ENCODE measurements at regions not wholly inside any gene's neighbourhood (a gene's known extent, or its start where the extent isn't known, plus 50 kb on each side); places are given as distances from the start of the nearest gene placed in this dataset.
"Not testable (repeated sequence)": the region's sequence is repeated elsewhere in the genome, so short reads cannot be mapped to it uniquely, and the experiment has no call there.

DNA sequence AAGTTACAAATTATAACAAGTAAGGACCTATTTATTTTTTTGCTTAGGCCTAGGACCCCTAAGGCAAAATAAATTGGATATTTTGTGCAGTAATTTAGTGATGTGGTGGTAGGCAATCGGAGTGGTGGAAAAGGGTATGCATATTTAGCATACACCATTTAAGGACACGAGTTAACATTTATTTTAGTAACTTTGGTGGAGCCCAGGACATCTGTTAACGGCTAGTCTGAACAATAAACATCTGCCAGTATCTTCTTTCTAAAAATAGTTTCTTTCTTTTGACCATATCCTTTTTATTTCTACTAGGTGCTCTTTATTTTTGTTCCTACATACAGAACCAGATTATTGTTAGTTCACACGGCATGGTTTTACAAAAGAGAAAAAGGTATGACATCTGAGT, 326.3 kb downstream of the CHL1 start:
- DNase-seq (ENCODE audit: low read depth, low spot score), result no peak

DNA sequence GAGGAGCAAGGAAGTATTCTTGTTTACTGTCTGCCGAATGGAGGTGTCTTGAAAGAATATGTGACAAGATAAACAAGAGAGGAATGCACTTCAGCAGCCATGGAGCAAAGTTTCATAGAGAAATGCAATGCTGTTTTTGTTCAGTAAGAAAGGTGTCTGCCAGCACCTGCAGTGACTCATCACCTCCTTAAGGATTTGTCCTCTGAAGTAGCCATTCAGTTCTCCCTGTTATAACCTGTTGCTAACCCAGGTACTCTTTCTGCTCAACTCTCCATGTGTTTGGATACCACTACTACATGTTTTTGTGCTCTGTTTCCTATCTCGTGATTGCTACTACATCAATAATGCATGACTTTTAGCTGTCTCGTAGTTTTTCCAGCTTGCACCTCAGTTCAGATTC, 328.9 kb downstream of the CHL1 start:
- no peak for DNase-seq (ENCODE audit: low read depth, low spot score)

DNA sequence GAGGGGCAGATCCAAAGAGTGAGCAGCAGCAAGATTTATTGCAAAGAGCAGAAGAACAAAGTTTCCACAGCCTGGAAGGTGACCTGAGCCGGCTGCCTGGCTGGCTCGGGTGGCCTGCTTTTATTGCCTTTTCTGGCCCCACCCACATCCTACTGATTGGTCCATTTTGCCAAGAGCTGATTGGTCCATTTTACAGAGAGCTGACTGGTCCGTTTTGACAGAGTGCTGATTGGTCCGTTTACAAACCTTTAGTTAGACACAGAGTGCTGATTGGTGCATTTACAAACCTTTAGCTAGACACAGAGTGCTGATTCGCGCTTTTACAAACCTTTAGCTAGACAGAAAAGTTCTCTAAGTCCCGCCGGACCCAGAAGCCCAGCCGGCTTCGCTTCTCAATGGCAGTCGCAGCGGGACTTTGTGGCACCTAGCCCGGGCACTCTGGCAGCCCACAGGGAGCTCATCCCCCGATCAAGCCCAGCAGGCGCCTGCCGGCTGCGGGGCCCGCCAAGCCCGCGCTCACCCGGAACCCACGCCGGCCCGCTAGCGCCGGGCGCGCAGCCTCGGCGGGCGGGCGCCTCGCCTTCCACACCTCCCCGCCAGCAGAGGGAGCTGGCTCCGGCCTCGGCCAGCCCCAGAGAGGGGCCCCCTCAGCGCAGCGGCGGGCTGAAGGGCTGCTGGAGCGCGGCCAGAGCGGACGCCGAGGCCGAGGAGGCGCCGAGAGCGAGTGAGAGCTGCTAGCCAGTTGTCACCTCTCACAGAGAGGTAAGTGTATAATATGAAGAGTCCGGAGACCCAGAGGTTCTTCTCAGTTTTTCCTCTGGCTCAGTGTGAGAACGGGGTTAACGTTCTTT, 339.2 kb downstream of the CHL1 start:
- DNase-seq (ENCODE audit: low read depth, low spot score), result no peak

DNA sequence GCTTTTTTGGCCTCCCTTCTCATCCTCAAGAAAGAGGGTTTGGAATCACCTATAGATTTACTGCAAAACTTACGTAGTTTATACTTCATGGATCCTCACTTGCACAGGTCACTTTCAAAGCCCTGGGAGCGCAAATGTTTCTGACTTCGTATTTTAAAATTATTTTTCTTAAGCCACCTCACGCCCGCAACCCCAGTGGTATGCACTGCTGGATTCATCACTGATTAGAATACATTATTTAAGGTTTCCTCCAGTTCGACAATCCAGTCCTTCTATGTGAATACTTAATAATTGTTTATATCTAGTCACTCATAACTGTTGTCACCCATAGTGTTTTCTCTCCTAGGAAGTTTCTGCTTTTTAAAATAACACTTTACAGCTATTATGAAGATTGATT, 339.9 kb downstream of the CHL1 start:
- DNase-seq (ENCODE audit: low read depth, low spot score), result no peak

DNA sequence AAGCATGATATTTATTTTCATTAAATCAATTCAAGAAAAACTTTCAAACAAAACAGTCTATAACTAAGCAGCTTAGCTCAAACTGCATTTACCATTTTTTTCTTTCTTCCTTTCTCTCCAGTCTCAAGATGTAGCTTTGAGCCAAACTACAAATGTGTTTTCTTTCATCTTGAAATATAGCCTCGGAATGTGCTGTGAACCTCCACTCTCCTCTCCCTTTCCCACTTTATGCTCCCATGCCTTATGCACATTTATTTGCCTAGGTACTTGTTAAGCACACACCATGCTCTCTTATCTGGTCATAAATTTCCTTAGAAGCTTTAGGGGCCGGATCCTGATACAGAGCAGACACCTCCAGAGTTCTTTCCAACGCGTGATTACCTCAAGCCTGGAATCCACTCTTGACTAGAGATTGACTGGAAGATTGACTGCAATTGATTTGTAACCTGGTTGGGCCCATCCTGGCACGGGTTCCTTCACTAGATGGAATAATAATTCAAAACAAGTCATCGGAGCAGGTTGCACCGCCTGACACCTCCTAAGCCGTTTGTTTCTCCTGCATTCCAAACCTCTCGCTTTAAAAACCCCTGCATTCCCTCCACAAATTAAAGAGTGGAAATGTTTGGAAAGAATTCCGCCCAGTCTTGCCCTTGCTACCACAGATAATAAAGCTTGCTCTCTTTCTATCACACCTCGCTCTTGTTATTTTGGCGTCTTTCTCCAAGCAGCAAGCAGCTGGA, 344.7 kb downstream of the CHL1 start:
- no peak for DNase-seq (ENCODE audit: low read depth, low spot score)

DNA sequence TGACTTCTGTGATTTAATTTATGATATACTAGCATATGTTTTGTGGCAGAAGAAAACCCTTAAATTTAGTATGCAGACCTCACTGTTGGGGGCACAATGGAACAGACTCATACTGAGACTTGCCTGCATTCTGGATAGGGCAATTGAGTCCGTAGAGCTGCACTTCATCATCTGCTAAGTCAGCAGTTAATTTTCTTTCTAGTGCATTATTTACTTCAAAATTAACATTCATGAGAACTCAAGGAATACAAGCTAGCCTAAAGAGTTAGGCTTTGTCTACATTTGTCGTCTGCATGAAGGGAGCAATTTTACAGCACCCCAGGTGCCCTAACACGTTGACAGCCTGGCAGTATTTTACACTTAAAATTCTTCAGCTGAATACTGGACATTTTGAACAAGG, 345.5 kb downstream of the CHL1 start:
- no peak for DNase-seq (ENCODE audit: low read depth, low spot score)

DNA sequence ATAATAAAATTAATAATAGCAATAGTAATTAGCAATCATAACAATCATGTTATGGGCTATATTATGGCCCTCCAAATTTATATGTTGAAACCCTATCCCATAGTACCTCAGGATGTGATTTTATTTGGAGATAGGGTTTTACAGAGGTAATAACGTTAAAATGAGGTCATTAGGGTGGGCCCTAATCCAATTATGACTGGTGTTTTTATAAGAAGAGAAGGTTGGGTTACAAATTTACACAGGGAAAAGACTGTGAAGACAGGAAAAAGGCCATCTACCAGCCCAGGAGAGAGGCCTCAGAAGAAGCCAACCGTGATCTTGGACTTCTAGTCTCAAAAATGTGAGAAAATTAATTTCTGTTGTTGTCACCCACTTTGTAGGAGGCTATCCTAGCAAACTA, 353.1 kb downstream of the CHL1 start:
- DNase-seq (ENCODE audit: low read depth, low spot score), result no peak

DNA sequence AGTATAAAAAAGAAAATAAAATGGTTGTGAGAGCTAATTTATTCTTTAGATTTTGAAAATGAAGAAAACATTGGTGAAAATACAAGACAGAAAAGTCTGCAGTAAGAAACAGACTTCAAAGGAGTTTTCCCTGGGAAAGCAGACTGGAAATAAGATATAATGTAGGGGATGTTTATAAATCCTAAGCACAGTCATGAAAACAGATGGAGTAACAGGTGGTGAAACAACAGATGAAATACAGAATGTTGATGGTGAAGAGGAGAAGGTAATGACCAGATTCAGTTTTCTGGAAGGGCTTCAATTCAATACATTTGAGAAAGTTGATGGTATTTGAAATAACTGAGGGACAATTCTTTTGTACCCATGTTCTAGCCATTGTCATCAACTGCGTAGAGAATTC, 353.9 kb downstream of the CHL1 start:
- no peak for DNase-seq (ENCODE audit: low read depth, low spot score)

DNA sequence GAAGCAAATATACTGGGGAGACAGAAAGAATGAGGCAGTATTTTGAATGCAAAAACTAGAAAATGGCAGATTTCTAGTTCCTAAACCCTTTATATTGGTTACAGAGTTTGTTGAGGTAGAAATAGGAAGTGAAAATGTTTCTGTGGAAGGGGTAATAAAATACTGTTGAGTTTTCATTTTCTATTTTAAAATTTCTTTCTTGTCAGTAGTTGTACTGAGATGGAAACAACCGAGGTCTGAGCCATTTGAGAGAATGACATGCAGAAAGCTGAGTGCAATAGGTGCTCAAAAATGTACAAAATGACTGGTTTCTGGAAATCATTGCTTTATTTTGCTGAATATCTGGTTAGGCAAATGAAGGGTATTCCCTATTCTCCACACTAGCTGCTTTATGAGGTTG, 361.4 kb downstream of the CHL1 start:
- no peak for DNase-seq (ENCODE audit: low read depth, low spot score)

DNA sequence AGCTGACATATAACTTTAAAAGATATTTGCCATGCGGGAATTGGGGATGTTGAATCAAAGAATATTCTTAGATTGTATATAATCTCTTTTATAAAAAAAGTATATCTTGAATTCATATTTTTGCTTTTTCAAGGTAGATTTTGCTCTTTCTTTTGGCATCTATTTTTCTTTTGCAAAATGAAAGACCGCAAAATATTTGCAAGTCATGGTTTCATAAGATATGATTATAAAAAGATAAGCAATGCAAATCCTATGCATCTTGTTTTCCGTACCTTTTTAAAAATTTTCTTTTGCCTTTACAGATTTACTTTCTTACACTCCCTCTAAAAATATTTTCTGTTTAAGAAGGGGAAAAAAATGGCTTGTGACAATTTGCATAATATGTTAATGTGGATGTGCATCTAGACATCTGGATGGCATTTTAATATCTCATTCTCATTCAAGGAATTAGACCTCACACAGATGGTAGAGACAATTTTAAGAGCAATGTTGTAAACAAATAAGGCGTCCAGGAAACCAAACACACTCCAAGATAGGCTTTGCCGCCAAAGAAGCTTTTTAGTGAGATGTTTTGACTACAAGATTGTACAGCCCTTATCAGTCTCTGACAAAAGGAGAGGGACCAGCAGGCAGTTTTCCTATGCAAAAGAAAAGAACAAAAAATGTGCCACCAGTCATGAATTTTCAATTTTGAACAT, 371.1 kb downstream of the CHL1 start:
- DNase-seq (ENCODE audit: low read depth, low spot score), result no peak

DNA sequence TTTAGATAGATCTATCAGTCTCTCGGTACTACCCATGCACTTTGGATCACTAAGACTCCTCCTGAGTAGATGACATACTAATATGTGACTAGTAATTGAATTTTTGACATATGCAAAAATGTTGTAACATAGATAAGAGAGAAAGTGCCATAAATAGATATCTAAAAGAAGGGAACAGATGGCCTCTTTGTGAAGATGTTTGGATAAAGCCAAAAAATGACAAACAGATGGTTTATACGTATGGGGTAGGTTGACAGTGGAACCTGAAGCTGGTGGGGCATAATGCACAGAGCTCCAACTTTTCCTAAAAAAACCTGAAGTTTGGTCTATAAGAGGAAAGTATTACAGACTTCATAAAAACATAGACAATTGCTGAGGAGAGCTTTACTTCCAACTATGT, 383.0 kb downstream of the CHL1 start:
- not testable (repeated sequence) for DNase-seq (ENCODE audit: low read depth, low spot score)

DNA sequence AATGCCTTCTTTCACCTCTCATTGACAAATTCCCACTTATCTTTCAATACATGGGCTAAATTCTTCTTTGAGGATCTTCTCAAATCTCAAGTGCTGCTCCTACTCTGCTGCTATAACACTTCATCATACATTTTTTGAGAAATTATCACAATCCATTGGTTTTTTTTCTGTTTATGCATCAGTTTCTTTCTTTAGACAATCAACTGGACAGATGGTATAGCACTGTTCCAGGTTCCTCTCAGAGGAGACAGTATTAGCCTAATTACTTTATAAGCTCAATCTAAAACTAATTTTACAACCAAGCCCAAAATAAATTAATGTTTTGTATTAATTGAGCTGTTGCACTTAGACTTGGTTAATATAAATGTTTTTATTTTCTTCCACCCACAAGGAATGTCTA, 392.5 kb downstream of the CHL1 start:
- DNase-seq (ENCODE audit: low read depth, low spot score), result not testable (repeated sequence)

DNA sequence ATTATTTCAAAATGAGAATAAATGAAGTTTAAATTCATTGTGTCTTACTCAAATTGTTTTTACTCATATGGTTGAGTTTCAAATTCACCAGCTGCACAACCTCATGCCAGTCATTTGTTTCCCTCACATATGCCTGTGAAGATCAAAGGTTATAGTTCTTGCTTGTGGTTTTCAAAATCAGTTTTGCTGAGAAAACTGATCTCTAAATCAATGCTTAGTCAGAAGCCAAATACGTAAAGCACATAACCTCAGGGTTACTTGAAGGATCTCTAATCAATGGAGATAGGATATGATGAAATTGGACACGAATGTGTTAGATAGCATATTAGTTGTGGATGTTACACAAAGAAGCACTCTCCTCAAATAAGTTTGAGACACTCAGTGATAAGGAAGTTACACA, 400.7 kb downstream of the CHL1 start:
- not testable (repeated sequence) for DNase-seq (ENCODE audit: low read depth, low spot score)

DNA sequence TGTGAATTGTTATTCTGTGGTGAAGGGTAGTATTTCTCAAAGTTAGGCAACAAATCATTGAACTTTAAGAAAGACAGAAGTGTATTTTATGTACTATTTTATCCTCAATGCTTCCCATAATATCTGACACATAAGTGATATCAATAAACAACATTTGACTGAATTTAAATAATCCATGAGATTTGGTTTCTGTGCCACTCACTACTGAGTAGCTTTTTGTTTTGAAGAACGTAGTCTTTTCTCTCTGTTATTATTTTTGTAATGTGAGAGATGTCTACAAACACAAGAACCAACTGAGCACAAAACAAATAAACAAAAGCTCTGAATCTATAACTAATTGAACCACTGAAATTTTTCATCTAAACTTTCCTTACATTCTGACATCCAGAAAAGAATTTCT, 401.2 kb downstream of the CHL1 start:
- not testable (repeated sequence) for DNase-seq (ENCODE audit: low read depth, low spot score)

DNA sequence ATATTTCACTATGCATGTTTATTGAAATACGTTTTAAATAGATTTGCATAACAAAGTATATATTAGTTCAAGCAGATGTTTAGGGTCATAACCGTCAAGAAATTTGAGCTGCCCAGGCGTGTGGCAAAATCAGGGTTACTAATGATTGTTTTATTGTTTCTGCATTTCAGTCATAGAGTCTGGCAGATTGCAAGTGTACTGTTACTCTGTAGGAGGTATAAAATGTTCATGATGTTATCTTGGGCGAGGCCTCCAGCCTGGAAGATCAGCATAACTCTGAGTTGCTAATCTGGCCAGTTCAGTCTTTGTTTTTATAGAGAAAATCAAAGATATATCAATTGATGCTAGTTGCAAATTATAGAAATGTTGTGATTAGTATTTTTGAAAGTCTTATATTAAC, 410.9 kb downstream of the CHL1 start:
- DNase-seq (ENCODE audit: low read depth, low spot score), result not testable (repeated sequence)

DNA sequence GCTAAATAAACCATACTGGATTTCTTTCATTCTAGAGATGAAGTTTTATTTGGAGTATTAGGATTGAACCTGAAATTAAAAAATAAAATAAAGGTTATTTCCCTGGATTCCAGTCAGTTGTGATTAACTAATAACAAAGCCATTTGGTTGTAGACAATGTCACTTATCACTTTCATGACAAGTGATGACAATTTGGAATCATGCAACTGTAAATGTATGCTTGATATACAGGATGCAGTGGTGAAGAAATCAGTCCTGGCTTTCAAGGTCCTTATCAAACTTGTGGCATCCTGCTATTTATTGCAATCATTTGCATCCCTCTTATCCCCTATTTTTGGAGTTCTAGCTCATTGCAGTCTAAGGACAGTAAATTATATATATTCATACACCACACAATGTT, 425.2 kb downstream of the CHL1 start:
- DNase-seq (ENCODE audit: low read depth, low spot score), result no peak

DNA sequence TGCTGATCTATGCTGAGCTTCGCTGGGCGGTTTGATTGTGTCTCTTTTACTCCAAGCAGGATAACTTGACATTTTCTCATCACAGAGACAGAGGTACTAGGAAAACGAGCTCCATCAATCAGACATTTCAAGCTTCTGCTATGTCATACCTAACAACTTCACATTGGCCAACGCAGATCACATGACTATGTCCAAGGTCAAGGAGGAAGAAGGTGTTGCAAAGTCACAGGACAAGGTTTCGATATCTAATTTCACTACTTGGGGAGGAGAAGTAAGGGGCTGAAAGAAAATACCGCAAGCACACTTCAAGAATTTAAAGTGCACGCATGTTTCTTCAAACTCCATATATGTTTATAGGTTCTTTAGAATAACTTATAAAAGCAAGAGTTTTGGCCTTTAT, 425.8 kb downstream of the CHL1 start:
- DNase-seq (ENCODE audit: low read depth, low spot score), result no peak

DNA sequence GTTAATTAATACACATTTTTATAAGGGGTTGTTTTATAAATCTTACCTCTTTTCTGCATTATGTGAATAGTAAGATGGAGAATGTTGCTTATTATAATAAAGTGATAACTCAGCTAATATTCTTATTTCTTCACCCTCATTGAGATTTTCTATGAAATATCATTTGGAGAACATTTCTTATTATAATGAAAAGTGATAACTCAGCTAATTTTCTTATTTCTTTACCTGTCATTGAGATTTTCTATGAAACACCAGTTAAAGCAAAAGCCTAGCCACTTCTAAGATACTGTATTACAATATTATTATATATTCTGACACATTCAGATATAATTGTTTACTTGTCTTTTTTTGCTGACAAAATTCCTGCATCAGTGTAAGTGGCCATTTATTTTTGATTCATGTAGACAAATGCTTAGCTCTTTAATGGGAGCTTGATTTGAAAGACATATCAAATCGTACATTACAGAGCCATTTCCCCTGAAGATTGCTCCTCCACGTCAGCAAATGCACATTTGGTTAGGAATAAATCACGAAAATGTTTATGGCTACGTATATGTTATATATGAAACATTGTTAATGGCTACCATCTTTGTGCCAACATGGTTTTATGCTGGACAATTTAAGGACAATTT, 427.5 kb downstream of the CHL1 start:
- DNase-seq (ENCODE audit: low read depth, low spot score), result no peak

DNA sequence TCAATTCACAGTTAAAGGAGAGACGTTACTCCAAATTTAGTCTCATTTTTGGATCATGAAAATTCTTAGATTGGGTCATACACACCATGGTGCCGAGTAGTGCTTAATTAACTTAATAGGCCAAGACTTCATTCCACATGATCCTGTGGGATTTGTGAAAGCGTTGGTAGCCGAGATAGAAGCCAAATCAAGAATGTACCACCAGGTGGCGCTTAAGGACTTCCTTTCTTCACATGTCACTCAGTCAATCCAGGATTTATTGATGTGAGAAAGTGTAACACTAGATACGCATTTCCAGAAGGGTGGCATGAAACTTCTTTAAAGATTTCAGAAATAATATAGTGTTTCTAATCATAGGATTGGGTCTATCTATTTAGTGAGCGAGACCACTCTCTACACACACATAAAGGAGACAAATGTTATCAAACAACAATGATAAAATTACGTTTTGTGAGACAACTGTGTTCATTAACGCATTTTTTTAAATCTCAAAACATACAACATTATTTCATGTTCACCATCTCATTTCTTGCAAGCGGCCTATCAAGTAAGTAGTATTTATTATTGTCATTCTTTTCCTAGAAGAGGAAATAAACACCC, 436.1 kb downstream of the CHL1 start:
- peak; percentile 12 for DNase-seq (ENCODE audit: low read depth, low spot score)

DNA sequence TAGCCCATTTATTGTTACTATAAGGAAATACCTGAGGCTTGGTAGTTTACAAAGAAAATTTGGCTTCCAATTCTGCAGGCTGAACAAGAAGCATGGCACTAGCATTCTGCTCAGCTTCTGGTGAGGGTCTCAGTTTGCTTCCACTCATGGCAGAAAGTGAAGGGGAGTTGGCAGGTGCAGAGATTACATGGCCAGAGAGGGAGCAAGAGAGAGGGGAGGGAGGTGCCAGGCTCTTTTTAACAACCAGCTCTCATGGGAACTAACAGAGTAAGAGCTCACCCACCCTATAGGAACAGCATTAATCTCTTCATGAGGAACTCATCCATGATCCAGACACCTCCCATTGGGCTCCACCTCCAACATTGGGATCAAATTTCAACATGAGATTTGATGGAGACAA, 437.9 kb downstream of the CHL1 start:
- DNase-seq (ENCODE audit: low read depth, low spot score), result no peak

DNA sequence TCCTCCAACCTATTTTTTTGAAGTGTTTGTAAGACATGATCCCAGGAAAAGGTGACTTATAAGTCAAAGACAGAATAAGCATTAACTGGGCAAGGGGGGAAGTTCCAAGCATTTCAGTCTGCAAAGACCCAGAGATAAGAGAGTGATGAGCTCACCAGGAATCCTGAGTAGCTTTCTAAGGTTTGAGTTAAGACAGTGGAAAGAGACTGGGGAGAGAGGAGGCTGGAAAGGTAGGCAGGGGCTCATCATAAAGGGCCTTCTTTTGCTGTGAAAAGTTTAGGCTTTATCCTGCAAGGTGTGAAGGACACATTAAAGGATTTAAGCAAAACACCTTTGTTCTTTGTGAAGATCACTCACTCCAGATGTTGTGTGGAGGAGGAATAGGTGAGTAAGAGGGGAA, 438.8 kb downstream of the CHL1 start:
- DNase-seq (ENCODE audit: low read depth, low spot score), result no peak

DNA sequence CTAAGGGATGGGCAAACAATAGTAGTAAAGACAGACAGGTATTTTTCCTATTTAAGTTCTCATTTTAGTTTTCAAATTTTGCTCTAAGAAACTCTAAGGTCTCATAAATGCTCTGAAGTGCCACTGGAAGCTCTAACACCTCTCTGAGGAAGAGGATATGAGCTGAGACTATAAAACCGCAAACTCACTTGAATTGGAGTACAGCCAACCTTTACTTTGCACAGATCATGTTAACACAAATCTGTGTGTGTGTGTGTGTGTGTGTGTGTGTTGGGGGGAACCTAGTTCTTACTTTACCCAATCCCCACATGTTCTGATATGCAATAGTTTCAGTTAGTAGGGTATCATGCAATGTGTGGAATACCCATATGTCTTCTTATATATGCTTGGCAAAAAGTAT, 446.8 kb downstream of the CHL1 start:
- DNase-seq (ENCODE audit: low read depth, low spot score), result no peak

All from iPS DF 19.7 (cell line).